Effector memory CD4-positive, alpha-beta T cell (primary cell): ENCODE measurements at regions not wholly inside any gene's neighbourhood (a gene's known extent, or its start where the extent isn't known, plus 50 kb on each side); places are given as distances from the start of the nearest gene placed in this dataset.

Source experiments
- DNase-seq, 3 donors: peaks; one replicate each; pipeline ENCODE4 v3.0.0-alpha.2; 2020
- H3K27ac ChIP-seq: 2 replicates; pipeline ENCODE4 v1.7.0; 2013; ENCODE audit warnings: mild to moderate bottlenecking, low read length, moderate library complexity; ENCODE audit not compliant: insufficient read depth, poor library complexity, severe bottlenecking
- H3K27me3 ChIP-seq: replicated peaks from 2 replicates; pipeline ENCODE4 v1.7.0; 2013; ENCODE audit warnings: mild to moderate bottlenecking, low read length; ENCODE audit not compliant: insufficient read depth, control insufficient read depth, poor library complexity, severe bottlenecking
- H3K36me3 ChIP-seq: 2 replicates; pipeline ENCODE4 v1.7.0; 2013; ENCODE audit warnings: mild to moderate bottlenecking, low read length, moderate library complexity; ENCODE audit not compliant: control insufficient read depth, insufficient read depth
- H3K4me1 ChIP-seq: 2 replicates; pipeline ENCODE4 v1.7.0; 2013; ENCODE audit warnings: low read length, mild to moderate bottlenecking; ENCODE audit not compliant: control insufficient read depth, insufficient read depth, poor library complexity, severe bottlenecking
- H3K4me3 ChIP-seq: 2 replicates; pipeline ENCODE4 v1.7.0; 2013; ENCODE audit warnings: low read length, low read depth, mild to moderate bottlenecking; ENCODE audit not compliant: insufficient read depth, poor library complexity, severe bottlenecking
- H3K9me3 ChIP-seq: 2 replicates; pipeline ENCODE4 v1.7.0; 2013; ENCODE audit warnings: mild to moderate bottlenecking, low read length, moderate library complexity; ENCODE audit not compliant: control insufficient read depth

DNA sequence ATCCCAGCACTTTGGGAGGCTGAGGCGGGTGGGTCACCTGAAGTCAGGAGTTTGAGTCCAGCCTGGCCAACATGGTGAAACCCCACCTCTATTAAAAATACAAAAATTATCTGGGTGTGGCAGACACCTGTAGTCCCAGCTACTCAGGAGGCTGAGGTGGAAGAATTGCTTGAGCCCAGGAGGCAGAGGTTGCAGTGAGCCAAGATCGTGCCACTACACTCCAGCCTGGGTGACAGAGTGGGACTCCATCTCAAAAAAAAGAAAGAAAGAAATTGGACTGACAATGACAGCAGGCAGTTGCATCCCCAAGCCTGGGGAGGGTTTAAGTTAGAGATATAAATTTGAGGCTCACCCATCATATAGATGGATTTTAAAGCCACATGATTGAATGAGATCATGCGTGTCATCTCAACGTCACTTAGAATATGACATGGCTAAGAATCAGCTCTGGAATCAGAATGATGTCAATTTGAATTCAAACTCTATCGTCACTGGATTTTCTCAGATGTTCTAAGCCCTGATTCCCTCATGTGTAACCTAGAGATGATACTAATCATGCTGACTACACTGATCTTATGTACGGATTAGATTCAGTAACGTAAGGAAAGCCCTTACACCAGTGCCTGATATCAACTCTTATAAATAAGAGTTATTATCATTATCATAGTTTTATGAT is 534.0 kb upstream of the JARID2 start:
- no peaks in the 10 kb centered on the region for H3K36me3 ChIP-seq
- H3K27ac ChIP-seq = no peak overlapping the region
- H3K9me3 ChIP-seq = no peaks in the 10 kb centered on the region
- no peaks in the 10 kb centered on the region for H3K4me1 ChIP-seq
- DNase-seq = no peak
- no peaks in the 10 kb centered on the region for H3K27me3 ChIP-seq
- H3K4me3 ChIP-seq = no peak overlapping the region

DNA sequence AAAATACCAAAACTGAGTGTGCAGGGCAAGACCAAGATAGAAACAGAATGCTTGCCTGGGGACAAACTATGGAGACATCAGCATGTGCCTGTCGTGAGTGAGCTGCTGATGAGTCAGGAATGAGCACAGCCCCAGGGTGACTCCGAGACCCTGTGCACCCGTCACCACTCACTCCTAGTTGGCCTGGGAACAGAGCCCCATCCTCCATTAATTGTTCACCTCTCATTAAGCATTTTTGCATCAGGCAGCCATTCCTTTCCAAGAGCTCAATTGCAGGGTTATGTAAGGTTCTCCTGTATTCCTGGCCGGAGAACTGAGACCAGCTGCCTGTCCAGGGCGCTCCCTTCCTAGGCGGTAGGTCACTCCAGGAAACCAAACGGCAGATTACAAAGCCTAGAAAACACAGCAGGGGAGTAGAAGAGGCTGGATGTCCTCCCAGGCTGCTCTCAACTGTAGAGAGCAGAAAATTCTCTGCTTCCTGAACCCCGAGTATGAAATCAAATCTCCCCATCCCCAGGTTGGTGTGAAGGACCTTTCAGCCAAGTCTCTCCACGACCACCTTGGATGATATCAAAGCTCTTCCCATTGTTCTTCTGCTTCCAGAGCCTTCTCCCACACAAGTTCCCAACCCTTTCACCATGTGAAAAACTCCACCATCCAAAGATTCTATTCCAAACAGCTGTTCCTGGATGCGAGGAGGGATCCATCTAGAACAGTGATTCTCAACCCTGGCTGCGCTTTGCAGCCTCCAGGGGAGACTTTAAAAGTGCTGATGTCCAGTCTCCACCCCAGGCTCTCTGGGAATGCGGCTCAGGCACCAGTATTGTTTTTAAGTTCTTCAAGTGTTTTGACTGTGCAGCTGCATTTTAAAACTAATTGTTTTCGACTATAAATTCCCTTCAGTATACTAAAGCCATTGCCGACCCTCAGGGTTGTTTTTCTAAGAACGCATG is 532.6 kb upstream of the JARID2 start:
- Histone ChIP-seq H3K27ac (no peak overlapping the region), H3K27me3 (no peaks in the 10 kb centered on the region), H3K4me3 (no peak overlapping the region), H3K4me1 (no peaks in the 10 kb centered on the region), H3K36me3 (no peaks in the 10 kb centered on the region), H3K9me3 (no peaks in the 10 kb centered on the region)
- no peak for DNase-seq

DNA sequence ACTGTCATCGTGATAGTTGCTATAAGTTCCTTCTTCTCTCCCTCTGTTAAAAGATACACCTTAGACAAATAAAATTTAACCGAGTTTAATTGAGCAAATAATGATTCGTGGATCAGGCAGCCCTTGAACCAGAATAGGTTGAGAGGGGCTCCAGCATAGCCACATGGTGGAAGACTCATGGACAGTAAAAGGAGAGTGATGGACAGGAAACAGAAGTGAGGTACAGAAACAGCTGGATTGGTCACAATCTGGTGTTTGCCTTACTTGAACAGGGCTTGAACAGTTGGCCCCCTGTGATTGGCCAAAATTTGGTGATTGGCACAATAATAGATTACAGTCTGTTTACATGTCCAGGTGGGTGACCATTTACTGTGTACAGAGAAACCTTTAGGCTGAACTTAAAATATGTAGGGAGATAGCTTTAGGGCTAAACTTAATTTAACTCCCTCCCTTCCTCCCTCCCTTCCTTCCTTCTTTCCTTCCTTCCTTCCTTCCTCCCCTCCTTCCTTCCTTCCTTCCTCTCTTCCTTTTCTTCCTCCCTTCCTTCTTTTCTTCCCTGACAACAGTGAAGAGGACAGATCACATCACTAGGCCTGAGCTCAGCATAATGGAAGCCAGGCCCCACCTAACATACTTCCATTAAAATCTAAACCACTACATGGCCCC is 531.8 kb upstream of the JARID2 start:
- Histone ChIP-seq H3K36me3 (no peaks in the 10 kb centered on the region), H3K4me1 (no peaks in the 10 kb centered on the region), H3K27me3 (no peaks in the 10 kb centered on the region), H3K27ac (no peak overlapping the region), H3K9me3 (no peaks in the 10 kb centered on the region), H3K4me3 (no peak overlapping the region)
- DNase-seq = no peak

DNA sequence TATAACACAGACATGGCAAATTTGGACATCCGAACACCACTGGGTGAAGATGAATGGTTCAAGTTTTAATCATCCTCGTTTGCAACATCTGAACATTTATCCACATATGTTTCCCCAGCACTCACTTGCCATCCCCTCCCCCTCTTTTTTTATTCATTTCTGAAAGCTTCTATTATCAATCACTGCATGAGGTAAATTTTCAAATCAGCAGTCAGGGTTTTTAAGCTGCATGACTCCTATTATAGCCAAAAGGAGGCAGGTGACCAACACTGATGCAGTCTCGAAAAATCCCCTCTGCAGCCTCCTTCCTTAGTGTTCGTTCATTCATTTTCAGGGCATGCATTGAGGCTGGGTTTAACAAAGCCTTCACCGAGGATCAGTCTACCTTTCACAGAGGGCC is 530.8 kb upstream of the JARID2 start:
- DNase-seq = no peak
- H3K27ac ChIP-seq = no peak overlapping the region
- no peaks in the 10 kb centered on the region for H3K4me1 ChIP-seq
- no peaks in the 10 kb centered on the region for H3K36me3 ChIP-seq
- H3K9me3 ChIP-seq = no peaks in the 10 kb centered on the region
- no peaks in the 10 kb centered on the region for H3K27me3 ChIP-seq
- H3K4me3 ChIP-seq = no peak overlapping the region

DNA sequence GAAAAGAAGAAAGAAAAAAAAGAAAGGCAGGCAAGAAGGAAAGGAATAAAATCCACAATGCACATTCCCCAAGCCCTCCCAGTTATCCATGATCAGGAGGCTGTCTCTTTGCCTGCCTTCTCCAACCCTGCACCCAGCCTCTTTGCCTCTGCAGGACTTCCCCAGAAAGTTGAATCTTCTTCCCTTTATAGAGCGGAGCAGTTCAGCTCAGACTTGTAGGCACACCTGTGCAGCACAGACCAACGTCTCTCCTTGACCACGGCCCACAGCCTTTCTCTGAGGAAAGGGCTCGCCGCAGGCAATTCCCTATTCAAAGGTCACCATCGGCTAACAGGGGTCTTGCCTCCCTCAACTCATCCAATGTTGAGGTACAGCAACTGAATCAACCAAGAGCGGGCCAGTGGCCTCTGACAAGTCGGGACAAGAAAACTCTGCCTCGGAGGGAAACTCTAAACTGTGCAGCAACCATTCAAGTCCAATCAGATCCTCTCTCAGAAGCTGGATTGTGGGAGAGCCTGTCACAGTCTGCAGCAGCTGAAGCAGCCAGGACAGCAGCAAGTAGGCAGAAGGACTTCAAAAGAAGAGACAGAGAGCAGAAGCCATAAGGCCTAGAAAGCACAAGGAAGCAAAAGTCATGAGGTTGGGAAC is 529.2 kb upstream of the JARID2 start:
- H3K27me3 ChIP-seq = no peaks in the 10 kb centered on the region
- no peaks in the 10 kb centered on the region for H3K4me1 ChIP-seq
- H3K4me3 ChIP-seq = no peak overlapping the region
- no peak overlapping the region for H3K27ac ChIP-seq
- no peaks in the 10 kb centered on the region for H3K36me3 ChIP-seq
- DNase-seq = no peak
- H3K9me3 ChIP-seq = no peaks in the 10 kb centered on the region

DNA sequence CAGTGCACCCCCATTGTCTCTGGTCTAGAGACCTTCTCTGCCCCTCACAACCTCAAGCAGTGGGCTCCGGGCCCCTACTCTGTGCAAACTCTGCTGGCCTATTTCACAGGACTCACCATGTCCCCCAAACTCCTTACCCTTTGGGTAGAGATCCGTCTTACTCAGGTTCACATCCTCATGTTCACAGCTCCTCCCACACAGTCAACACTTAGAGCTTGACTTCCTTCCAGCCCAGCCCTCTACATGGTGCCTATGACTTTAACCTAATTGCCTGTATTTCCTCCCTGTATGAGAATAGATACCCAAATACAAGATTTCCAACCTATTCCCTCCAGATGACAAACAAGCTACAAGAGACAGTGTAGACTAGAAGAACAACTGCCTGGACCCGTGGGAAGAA is 528.6 kb upstream of the JARID2 start:
- no peaks in the 10 kb centered on the region for H3K27me3 ChIP-seq
- no peaks in the 10 kb centered on the region for H3K9me3 ChIP-seq
- no peak overlapping the region for H3K27ac ChIP-seq
- no peaks in the 10 kb centered on the region for H3K4me1 ChIP-seq
- no peak for DNase-seq
- no peaks in the 10 kb centered on the region for H3K36me3 ChIP-seq
- H3K4me3 ChIP-seq = no peak overlapping the region

DNA sequence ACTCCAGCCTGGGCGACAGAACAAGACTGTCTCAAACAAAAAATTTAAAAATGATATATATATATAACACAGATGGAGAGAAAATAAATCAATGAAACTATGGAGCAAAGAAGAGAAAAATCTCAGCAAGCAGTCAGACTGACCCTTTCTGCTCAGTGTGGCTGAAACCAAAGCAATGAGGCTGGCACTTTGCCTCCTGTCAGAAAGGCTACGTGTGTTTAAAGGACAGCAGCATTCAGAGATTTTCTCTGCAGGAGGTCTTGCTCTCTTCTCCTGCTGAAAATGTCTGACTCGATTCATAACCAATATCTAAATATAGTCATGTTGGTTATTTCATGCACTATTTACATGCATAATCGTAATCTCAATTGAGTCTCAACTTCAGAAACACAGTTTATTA is 527.0 kb upstream of the JARID2 start:
- no peaks in the 10 kb centered on the region for H3K27me3 ChIP-seq
- DNase-seq = no peak
- H3K9me3 ChIP-seq = no peaks in the 10 kb centered on the region
- H3K4me1 ChIP-seq = peaks cover 7% of the 10 kb centered on the region
- no peak overlapping the region for H3K27ac ChIP-seq
- no peak overlapping the region for H3K4me3 ChIP-seq
- no peaks in the 10 kb centered on the region for H3K36me3 ChIP-seq

DNA sequence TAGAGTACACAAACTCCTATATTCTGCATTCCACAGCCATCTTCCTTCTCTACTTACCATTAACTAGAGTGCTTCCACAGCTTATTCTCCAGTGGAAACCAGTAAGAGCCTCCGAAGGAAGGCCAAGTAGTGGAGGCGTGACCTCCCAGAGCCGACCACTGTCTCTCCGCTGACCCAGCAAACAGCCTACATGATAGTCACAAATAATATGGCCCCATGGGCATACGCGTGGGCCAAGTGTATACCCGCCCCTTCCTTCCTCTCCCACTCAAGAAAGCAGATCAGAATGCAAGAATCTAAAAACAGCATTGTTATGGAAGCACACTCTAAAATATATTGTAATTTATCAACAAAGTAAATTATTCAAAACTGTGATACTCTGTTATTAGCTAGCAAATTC is 526.6 kb upstream of the JARID2 start:
- peaks cover 7% of the 10 kb centered on the region for H3K4me1 ChIP-seq
- H3K27ac ChIP-seq = no peak overlapping the region
- H3K27me3 ChIP-seq = no peaks in the 10 kb centered on the region
- no peak overlapping the region for H3K4me3 ChIP-seq
- no peaks in the 10 kb centered on the region for H3K9me3 ChIP-seq
- no peaks in the 10 kb centered on the region for H3K36me3 ChIP-seq
- DNase-seq = no peak

DNA sequence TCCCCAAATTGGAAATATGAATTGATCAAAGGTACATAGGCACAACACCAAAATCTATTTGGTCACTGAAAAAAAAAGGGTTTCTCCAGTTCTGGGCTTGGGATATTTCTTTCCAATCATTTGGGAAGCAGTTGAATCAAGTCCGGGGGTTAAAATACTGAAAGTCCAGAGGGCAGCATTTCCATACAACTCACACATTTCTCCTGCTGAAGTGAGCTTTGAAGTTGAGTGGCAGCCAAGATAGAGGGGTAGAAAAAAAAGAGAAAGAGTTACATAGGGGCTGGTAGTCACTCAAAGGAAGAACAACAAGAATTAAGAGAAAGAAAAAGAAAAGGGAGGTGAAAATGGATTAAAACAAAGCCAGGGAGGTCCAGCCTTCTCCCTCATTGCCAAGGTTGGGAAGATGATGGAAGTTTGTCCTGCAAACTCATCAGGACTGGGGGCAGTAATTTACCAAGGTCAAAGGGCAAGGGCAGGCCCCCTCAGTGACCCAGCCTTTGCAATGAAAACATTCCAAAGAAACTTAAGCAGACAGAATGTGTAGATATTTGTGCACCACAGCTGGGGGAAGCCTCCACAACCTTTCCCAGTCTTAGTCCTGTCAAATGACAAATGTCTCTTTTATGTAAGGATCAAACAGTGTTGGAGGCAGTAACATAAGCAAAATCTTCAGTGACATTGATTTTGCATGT is 525.3 kb upstream of the JARID2 start:
- H3K27ac ChIP-seq = no peak overlapping the region
- H3K4me1 ChIP-seq = peaks cover 7% of the 10 kb centered on the region

More for the DNA sequence above, 525.3 kb upstream of the JARID2 start:
- Histone ChIP-seq H3K27me3 (no peaks in the 10 kb centered on the region), H3K36me3 (no peaks in the 10 kb centered on the region), H3K4me3 (no peak overlapping the region), H3K9me3 (no peaks in the 10 kb centered on the region)
- DNase-seq = no peak
